ENCODE measurements at regions not wholly inside any gene's neighbourhood (a gene's known extent, or its start where the extent isn't known, plus 50 kb on each side); places are given as distances from the start of the nearest gene placed in this dataset.
A peak's percentile ranks its signal among the peaks of the same experiment; 100 is the strongest.
"Not testable (repeated sequence)": the region's sequence is repeated elsewhere in the genome, so short reads cannot be mapped to it uniquely, and the experiment has no call there.

- no peak for DNase-seq
These were observed 843.8 kb upstream of the SPRY2 start for GRCh38 chr13:81184556-81185265.

GRCh38 chr13:81172603-81173002 is 831.7 kb upstream of the SPRY2 start:
- DNase-seq, result no peak

- peak; percentile 3 for DNase-seq
These were observed 830.2 kb upstream of the SPRY2 start for GRCh38 chr13:81171065-81171647.

GRCh38 chr13:81163823-81164222 is 822.9 kb upstream of the SPRY2 start:
- not testable (repeated sequence) for DNase-seq

- no peak for DNase-seq
These were observed 812.6 kb upstream of the SPRY2 start for GRCh38 chr13:81153478-81153877.

GRCh38 chr13:81148822-81149221 is 807.9 kb upstream of the SPRY2 start:
- DNase-seq, result no peak

- not testable (repeated sequence) for DNase-seq
These were observed 805.6 kb upstream of the SPRY2 start for GRCh38 chr13:81146576-81146975.

- DNase-seq, result no peak
These were observed 801.5 kb upstream of the SPRY2 start for GRCh38 chr13:81142306-81142999.

- no peak for DNase-seq
These were observed 799.7 kb upstream of the SPRY2 start for GRCh38 chr13:81140675-81141074.

GRCh38 chr13:81139987-81140386 is 799.1 kb upstream of the SPRY2 start:
- no peak for DNase-seq

- DNase-seq, result no peak
These were observed 797.5 kb upstream of the SPRY2 start for GRCh38 chr13:81138353-81138980.

- DNase-seq, result no peak
These were observed 792.1 kb upstream of the SPRY2 start for GRCh38 chr13:81133066-81133465.

- DNase-seq, result no peak
These were observed 776.5 kb upstream of the SPRY2 start for GRCh38 chr13:81117416-81117815.

GRCh38 chr13:81116461-81117282 is 775.7 kb upstream of the SPRY2 start:
- DNase-seq, result no peak

GRCh38 chr13:81109026-81109425 is 768.1 kb upstream of the SPRY2 start:
- no peak for DNase-seq

GRCh38 chr13:81106348-81106747 is 765.4 kb upstream of the SPRY2 start:
- DNase-seq, result no peak

- no peak for DNase-seq
These were observed 763.2 kb upstream of the SPRY2 start for GRCh38 chr13:81104035-81104715.

- DNase-seq, result not testable (repeated sequence)
These were observed 761.1 kb upstream of the SPRY2 start for GRCh38 chr13:81102066-81102465.

- no peak for DNase-seq
These were observed 748.6 kb upstream of the SPRY2 start for GRCh38 chr13:81089371-81090157.

- no peak for DNase-seq
These were observed 740.1 kb upstream of the SPRY2 start for GRCh38 chr13:81080911-81081454.

GRCh38 chr13:81078048-81078447 is 737.1 kb upstream of the SPRY2 start:
- DNase-seq, result no peak

Data from NCI-H1694 (cell line).